B cell (primary cell): ENCODE measurements at regions not wholly inside any gene's neighbourhood (a gene's known extent, or its start where the extent isn't known, plus 50 kb on each side); places are given as distances from the start of the nearest gene placed in this dataset.

Experiments used
- ATAC-seq: fragments of 200-7000 bp; cut with Tn5 transposase; one replicate; pipeline ENCODE4 v1.10.0; 2021; ENCODE audit warnings: low read depth, mild to moderate bottlenecking, moderate number of reproducible peaks, moderate library complexity
- CTCF ChIA-PET: fragments of 350-600 bp; sonication (Branson Sonifier 250); formaldehyde crosslinking; loops from one replicate; lab custom pipeline; 2021; ENCODE audit warnings: antibody characterized with exemption, inconsistent platforms; lab: Charles Lee
- POLR2A ChIA-PET: fragments of 350-600 bp; sonication (Branson Sonifier 250); formaldehyde crosslinking; loops from one replicate; lab custom pipeline; 2021; ENCODE audit warnings: antibody characterized with exemption; lab: Charles Lee
- DNase-seq: peaks from one replicate; pipeline ENCODE4 v3.0.0; 2013
- H2AFZ ChIP-seq: 2 replicates; pipeline ENCODE4 v1.6.1; 2012; ENCODE audit warnings: mild to moderate bottlenecking, low read depth, low read length; ENCODE audit not compliant: insufficient read depth, poor library complexity, severe bottlenecking
- H3K27ac ChIP-seq, 2 donors: 1 replicate in 1 of 2; 2 replicates in 1 of 2; pipeline ENCODE4 v1.5.1; 2012 to 2013; ENCODE audit warnings: low read length in 2 of 2, mild to moderate bottlenecking in 2 of 2, moderate library complexity in 1 of 2
- H3K27me3 ChIP-seq, 4 experiments: fragments of 200-600 bp in 1 of 4; sonication (generic) in 1 of 4; replicated peaks in 1 of 4; 1 replicate in 2 of 4; 2 replicates in 2 of 4; pipeline versions ENCODE4 v1.6.1 to v1.7.0; 2013 to 2016; ENCODE audit warnings: low read length in 3 of 4, mild to moderate bottlenecking in 2 of 4, mixed read lengths in 1 of 4, moderate library complexity in 1 of 4; ENCODE audit not compliant: insufficient read depth in 4 of 4, control insufficient read depth in 3 of 4; ENCODE audit errors: control extremely low read depth in 1 of 4
- H3K36me3 ChIP-seq, 2 experiments: replicated peaks in 1 of 2; 1 replicate in 1 of 2; 2 replicates in 1 of 2; pipeline versions ENCODE4 v1.6.1 to v1.7.1; 2013; ENCODE audit warnings: low read length in 1 of 2; ENCODE audit not compliant: insufficient read depth in 2 of 2, control insufficient read depth in 1 of 2; ENCODE audit errors: control extremely low read depth in 1 of 2, extremely low read depth in 1 of 2
- H3K4me1 ChIP-seq, 2 donors: fragments of 200-600 bp in 1 of 2; sonication (generic) in 1 of 2; 1 replicate in 1 of 2; 2 replicates in 1 of 2; pipeline versions ENCODE4 v1.5.1 to v1.6.1; 2013 to 2017; ENCODE audit warnings: low read length in 2 of 2; ENCODE audit not compliant: control insufficient read depth in 2 of 2, insufficient read depth in 2 of 2
- H3K4me2 ChIP-seq: replicated peaks from 2 replicates; pipeline ENCODE3; 2012; ENCODE audit warnings: mild to moderate bottlenecking, low read depth, low read length; ENCODE audit not compliant: poor library complexity, severe bottlenecking
- H3K4me3 ChIP-seq, 5 experiments: fragments of 200-600 bp in 1 of 5; sonication (generic) in 1 of 5; 1 replicate in 3 of 5; 2 replicates in 2 of 5; pipeline versions ENCODE4 v1.5.1 to v1.7.0; 2011 to 2016; ENCODE audit warnings: low read length in 4 of 5, mild to moderate bottlenecking in 4 of 5, low read depth in 2 of 5, control low read depth in 1 of 5, moderate library complexity in 1 of 5; ENCODE audit not compliant: insufficient read depth in 1 of 5; ENCODE audit errors: control extremely low read depth in 1 of 5, extremely low read depth in 1 of 5
- H3K79me2 ChIP-seq: fragments of 200-600 bp; sonication (generic); one replicate; pipeline ENCODE4 v1.6.0; 2016; ENCODE audit warnings: low read length; ENCODE audit not compliant: control insufficient read depth, insufficient read depth
- H3K9ac ChIP-seq: fragments of 200-600 bp; sonication (generic); 2 replicates; pipeline ENCODE4 v1.6.1; 2017; ENCODE audit warnings: mild to moderate bottlenecking, low read length, moderate library complexity
- H3K9me3 ChIP-seq, 3 donors: one replicate each; pipeline versions ENCODE4 v1.6.1 to v1.7.1; 2013; ENCODE audit warnings: low read length in 2 of 3; ENCODE audit not compliant: control insufficient read depth in 2 of 3, insufficient read depth in 1 of 3; ENCODE audit errors: control extremely low read depth in 1 of 3
- H4K20me1 ChIP-seq: 2 replicates; pipeline ENCODE4 v1.6.0; 2012; ENCODE audit warnings: mild to moderate bottlenecking, low read length; ENCODE audit not compliant: insufficient read depth, control insufficient read depth, poor library complexity, severe bottlenecking
- H3K27ac Mint-ChIP-seq: one replicate; pipeline ENCODE4 v1.8.0; 2021; ENCODE audit warnings: mixed read lengths
- H3K27me3 Mint-ChIP-seq: one replicate; pipeline ENCODE4 v1.8.0; 2021; ENCODE audit warnings: mixed read lengths
- H3K4me1 Mint-ChIP-seq: one replicate; pipeline ENCODE4 v1.8.0; 2021; ENCODE audit warnings: mixed read lengths
- H3K4me3 Mint-ChIP-seq: one replicate; pipeline ENCODE4 v1.8.0; 2021; ENCODE audit warnings: mixed read lengths
- H3K9me3 Mint-ChIP-seq: one replicate; pipeline ENCODE4 v1.8.0; 2022; ENCODE audit warnings: mixed read lengths; ENCODE audit not compliant: insufficient read depth
- EZH2 ChIP-seq: IDR thresholded peaks from 2 replicates; pipeline ENCODE4 v1.6.1; 2012; ENCODE audit warnings: borderline replicate concordance, low read depth, mild to moderate bottlenecking, moderate library complexity, low read length; ENCODE audit not compliant: insufficient read depth, poor library complexity, severe bottlenecking
- WGBS: methylation state at CpG from one replicate; pipeline ENCODE4 v1.1.5; 2013; ENCODE audit warnings: missing lambda C conversion rate; ENCODE audit not compliant: insufficient coverage; 5-methylcytosine and 5-hydroxymethylcytosine counted together
- intact Hi-C: fragments of 100-400 bp; cut with micrococcal nuclease; formaldehyde crosslinking; loops from one replicate; pipeline ENCODE4 v1.10.0; 2022
- TF ChIP-seq, protein P1 (sequence below): fragments of 200-600 bp; IDR thresholded peaks from one replicate; pipeline ENCODE4 v1.8.0; 2022; ENCODE audit warnings: antibody characterized with exemption, mild to moderate bottlenecking

DNA sequence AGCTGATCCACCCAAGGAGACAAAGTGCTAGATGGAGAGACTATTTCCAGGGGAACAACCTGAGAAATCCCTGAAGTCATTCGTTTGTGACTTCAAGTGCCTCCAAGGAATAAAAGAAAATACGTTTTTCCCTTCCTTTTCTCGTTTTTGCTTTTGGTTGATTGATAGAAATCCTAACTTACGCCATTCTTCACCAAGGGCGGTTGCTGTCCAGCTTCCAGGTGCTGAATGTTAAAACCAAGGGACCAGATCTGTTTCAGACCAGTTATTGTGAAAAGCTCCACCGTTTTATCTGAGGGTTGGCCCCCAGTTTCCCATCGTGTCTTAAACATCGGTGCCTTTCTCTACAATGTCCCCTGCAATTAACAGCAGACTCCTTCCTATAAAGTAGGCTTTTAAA, 600.7 kb upstream of the SGCD start:
- H3K27me3 ChIP-seq, result peaks cover 0 to 24% (median 12%) of the 10 kb centered on the region in 4 experiments
- H3K79me2 ChIP-seq, result no peaks in the 10 kb centered on the region
- intact Hi-C loops, result no loop called here
- H3K4me2 ChIP-seq, result no peak overlapping the region
- H3K9me3 ChIP-seq, result peaks cover 0 to 15% (median 0%) of the 10 kb centered on the region in 3 donors
- no peaks in the 10 kb centered on the region for H3K36me3 ChIP-seq
- no peaks in the 10 kb centered on the region for H3K9me3 Mint-ChIP-seq
- no peak overlapping the region for H3K4me3 ChIP-seq
- ChIA-PET CTCF (no interaction called here), POLR2A (no interaction called here)
- TF ChIP-seq EZH2, result no peak
- TF ChIP-seq, protein P1, sequence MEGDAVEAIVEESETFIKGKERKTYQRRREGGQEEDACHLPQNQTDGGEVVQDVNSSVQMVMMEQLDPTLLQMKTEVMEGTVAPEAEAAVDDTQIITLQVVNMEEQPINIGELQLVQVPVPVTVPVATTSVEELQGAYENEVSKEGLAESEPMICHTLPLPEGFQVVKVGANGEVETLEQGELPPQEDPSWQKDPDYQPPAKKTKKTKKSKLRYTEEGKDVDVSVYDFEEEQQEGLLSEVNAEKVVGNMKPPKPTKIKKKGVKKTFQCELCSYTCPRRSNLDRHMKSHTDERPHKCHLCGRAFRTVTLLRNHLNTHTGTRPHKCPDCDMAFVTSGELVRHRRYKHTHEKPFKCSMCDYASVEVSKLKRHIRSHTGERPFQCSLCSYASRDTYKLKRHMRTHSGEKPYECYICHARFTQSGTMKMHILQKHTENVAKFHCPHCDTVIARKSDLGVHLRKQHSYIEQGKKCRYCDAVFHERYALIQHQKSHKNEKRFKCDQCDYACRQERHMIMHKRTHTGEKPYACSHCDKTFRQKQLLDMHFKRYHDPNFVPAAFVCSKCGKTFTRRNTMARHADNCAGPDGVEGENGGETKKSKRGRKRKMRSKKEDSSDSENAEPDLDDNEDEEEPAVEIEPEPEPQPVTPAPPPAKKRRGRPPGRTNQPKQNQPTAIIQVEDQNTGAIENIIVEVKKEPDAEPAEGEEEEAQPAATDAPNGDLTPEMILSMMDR, result no peak
- H3K4me1 ChIP-seq, result no peaks in the 10 kb centered on the region
- no peak for ATAC-seq
- peaks cover 56% of the 10 kb centered on the region for H3K27me3 Mint-ChIP-seq
- H3K27ac Mint-ChIP-seq, result no peak overlapping the region
- no peak overlapping the region for H3K27ac ChIP-seq
- H3K4me1 Mint-ChIP-seq, result no peaks in the 10 kb centered on the region
- no peak overlapping the region for H2AFZ ChIP-seq
- DNase-seq, result no peak
- H3K4me3 Mint-ChIP-seq, result no peak overlapping the region
- no peak overlapping the region for H3K9ac ChIP-seq
- 17% methylated on average over 3 of the region's 8 CpGs for whole genome bisulfite sequencing
- H4K20me1 ChIP-seq, result no peaks in the 10 kb centered on the region

DNA sequence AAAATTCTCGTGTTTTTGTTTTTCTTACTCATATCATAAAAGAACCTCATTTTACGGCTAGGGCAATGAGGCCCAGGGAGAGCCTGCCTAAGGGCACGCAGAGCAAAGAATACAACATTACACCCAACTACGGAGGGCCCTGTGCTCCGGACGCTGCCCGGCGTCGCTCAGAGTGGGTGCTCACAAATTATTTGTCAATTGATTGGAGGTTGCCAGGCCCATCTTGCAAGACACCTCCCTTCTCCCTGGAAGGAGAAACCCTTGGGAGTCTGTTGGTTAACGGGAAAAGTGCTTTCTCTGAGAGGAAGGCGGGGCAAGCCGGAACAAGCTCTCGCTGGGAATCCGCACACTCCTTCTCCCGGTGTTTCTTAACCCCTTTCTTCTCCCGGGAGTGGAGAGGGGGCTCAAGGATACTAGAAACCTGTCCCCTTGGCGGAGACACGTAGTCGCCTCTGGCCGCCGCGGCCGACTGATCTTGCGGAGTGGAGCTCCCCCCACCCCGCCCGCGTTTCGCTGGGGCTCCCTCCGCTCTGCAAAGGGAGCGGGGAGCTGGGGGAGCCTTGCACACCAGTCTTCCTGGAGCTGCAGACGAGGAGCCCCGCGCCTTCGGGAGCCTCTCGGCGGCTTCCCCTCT, 599.3 kb upstream of the SGCD start:
- CTCF ChIA-PET, result no interaction called here
- Mint-ChIP-seq H3K27me3 (peaks cover 57% of the 10 kb centered on the region), H3K27ac (no peak overlapping the region), H3K9me3 (no peaks in the 10 kb centered on the region), H3K4me1 (no peaks in the 10 kb centered on the region), H3K4me3 (no peak overlapping the region)
- no peak overlapping the region for H2AFZ ChIP-seq
- intact Hi-C loops, result no loop called here
- peaks cover 0 to 24% (median 12%) of the 10 kb centered on the region in 4 experiments for H3K27me3 ChIP-seq
- ATAC-seq (no peak), DNase-seq (no peak)
- no peak overlapping the region for H3K4me3 ChIP-seq
- H3K27ac ChIP-seq, result no peak overlapping the region
- no peaks in the 10 kb centered on the region for H3K79me2 ChIP-seq
- no peak overlapping the region for H3K4me2 ChIP-seq
- H3K4me1 ChIP-seq, result no peaks in the 10 kb centered on the region
- TF ChIP-seq EZH2, result no peak
- TF ChIP-seq, protein P1, result no peak
- no peaks in the 10 kb centered on the region for H3K36me3 ChIP-seq
- POLR2A ChIA-PET, result no interaction called here
- H4K20me1 ChIP-seq, result no peaks in the 10 kb centered on the region
- 21% methylated on average over 23 of the region's 36 CpGs for WGBS
- peaks cover 0 to 15% (median 0%) of the 10 kb centered on the region in 3 donors for H3K9me3 ChIP-seq
- no peak overlapping the region for H3K9ac ChIP-seq
